Stimulated activated CD8-positive, alpha-beta memory T cell treated with anti-CD3 and anti-CD28 coated beads, Interleukin-2, amount 100 ng/mL, for 1 hour (primary cell): ENCODE measurements at regions not wholly inside any gene's neighbourhood (a gene's known extent, or its start where the extent isn't known, plus 50 kb on each side); places are given as distances from the start of the nearest gene placed in this dataset.
"Not testable (repeated sequence)": the region's sequence is repeated elsewhere in the genome, so short reads cannot be mapped to it uniquely, and the experiment has no call there.

Experiments
- DNase-seq, 2 donors: peaks; one replicate each; pipeline ENCODE4 v3.0.0-alpha.2; 2020; ENCODE audit warnings: low read depth in 2 of 2

GRCh38 chr12:131229426-131230339, 276.0 kb downstream of the ADGRD1 start:
- no peak for DNase-seq

- no peak for DNase-seq
Observed at GRCh38 chr12:131230340-131231031, 276.8 kb downstream of the ADGRD1 start.

- DNase-seq: no peak
Observed at GRCh38 chr12:131231032-131231980, 277.6 kb downstream of the ADGRD1 start.

- no peak for DNase-seq
Observed at GRCh38 chr12:131232036-131232435, 278.3 kb downstream of the ADGRD1 start.

- DNase-seq: not testable (repeated sequence)
Observed at GRCh38 chr12:131232872-131233271, 279.2 kb downstream of the ADGRD1 start.

GRCh38 chr12:131233850-131234789, 280.4 kb downstream of the ADGRD1 start:
- DNase-seq: not testable (repeated sequence)

- DNase-seq: not testable (repeated sequence)
Observed at GRCh38 chr12:131234841-131235271, 281.1 kb downstream of the ADGRD1 start.

GRCh38 chr12:131235871-131236271, 282.2 kb downstream of the ADGRD1 start:
- DNase-seq: no peak

- no peak for DNase-seq
Observed at GRCh38 chr12:131239384-131240094, 285.8 kb downstream of the ADGRD1 start.

- DNase-seq: no peak
Observed at GRCh38 chr12:131241517-131241916, 287.8 kb downstream of the ADGRD1 start.

- no peak for DNase-seq
Observed at GRCh38 chr12:131242741-131243496, 289.2 kb downstream of the ADGRD1 start.

- not testable (repeated sequence) for DNase-seq
Observed at GRCh38 chr12:131244157-131244688, 290.5 kb downstream of the ADGRD1 start.

- DNase-seq: not testable (repeated sequence)
Observed at GRCh38 chr12:131245161-131245560, 291.5 kb downstream of the ADGRD1 start.

GRCh38 chr12:131245564-131246355, 292.1 kb downstream of the ADGRD1 start:
- no peak for DNase-seq

GRCh38 chr12:131247026-131247725, 293.5 kb downstream of the ADGRD1 start:
- not testable (repeated sequence) for DNase-seq

GRCh38 chr12:131247875-131248274, 294.2 kb downstream of the ADGRD1 start:
- DNase-seq: not testable (repeated sequence)
